ENCODE measurements at regions not wholly inside any gene's neighbourhood (a gene's known extent, or its start where the extent isn't known, plus 50 kb on each side); places are given as distances from the start of the nearest gene placed in this dataset.

- no peak for TF ChIP-seq CTCF (conservative IDR thresholded peaks at IDR 0.05; ENCODE audit: low read depth, low read length)
- TF ChIP-seq POLR2A (IDR thresholded peaks at IDR 0.05; ENCODE audit: low read depth, low read length): no peak
- TF ChIP-seq USF2 (IDR thresholded peaks at IDR 0.05; ENCODE audit: low read depth, low read length): no peak
- TF ChIP-seq SMC3 (IDR thresholded peaks at IDR 0.05; ENCODE audit: low read depth, low read length): no peak
- TF ChIP-seq CHD1 (IDR thresholded peaks at IDR 0.05; ENCODE audit: low read depth, low read length): no peak
- no peak for TF ChIP-seq RAD21 (IDR thresholded peaks at IDR 0.05; ENCODE audit: low read length)
- TF ChIP-seq RCOR1 (IDR thresholded peaks at IDR 0.05; ENCODE audit: insufficient replicate concordance, low read length): no peak
- no peak for TF ChIP-seq MXI1 (IDR thresholded peaks at IDR 0.05; ENCODE audit: borderline replicate concordance, low read depth, low read length)
- TF ChIP-seq FOS (IDR thresholded peaks at IDR 0.05; ENCODE audit: low read depth, low read length): no peak
- no peak for TF ChIP-seq RFX5 (IDR thresholded peaks at IDR 0.05; ENCODE audit: low read depth, low read length)
- no peak for TF ChIP-seq MAZ (IDR thresholded peaks at IDR 0.05; ENCODE audit: borderline replicate concordance, low read depth, low read length)
Measured at GRCh38 chr12:83220774-83221173, 534.1 kb downstream of the TMTC2 start.

All from IMR-90 (cell line).